BE2C (cell line): ENCODE measurements at regions not wholly inside any gene's neighbourhood (a gene's known extent, or its start where the extent isn't known, plus 50 kb on each side); places are given as distances from the start of the nearest gene placed in this dataset.
"Not testable (repeated sequence)": the region's sequence is repeated elsewhere in the genome, so short reads cannot be mapped to it uniquely, and the experiment has no call there.

Experiments
- DNase-seq: peaks from one replicate; pipeline ENCODE4 v3.0.0-alpha.2; 2020
- H3K27me3 ChIP-seq: fragments of 250-450 bp; sonication (Bioruptor Pico); 2 replicates; pipeline ENCODE4 v1.5.1; 2020; ENCODE audit warnings: mild to moderate bottlenecking
- H3K36me3 ChIP-seq: fragments of 250-450 bp; sonication (Bioruptor Pico); 2 replicates; pipeline ENCODE4 v1.5.1; 2020; ENCODE audit warnings: mild to moderate bottlenecking
- H3K4me1 ChIP-seq: fragments of 250-450 bp; sonication (Bioruptor Pico); 2 replicates; pipeline ENCODE4 v1.5.1; 2020
- H3K4me3 ChIP-seq: 2 replicates; pipeline ENCODE4 v1.5.1; 2011; ENCODE audit warnings: low read depth, low read length
- H3K9me3 ChIP-seq: fragments of 250-450 bp; sonication (Bioruptor Pico); 2 replicates; pipeline ENCODE4 v1.5.1; 2020
- CTCF ChIP-seq: IDR thresholded peaks from 2 replicates; pipeline ENCODE4 v1.5.1; 2012; ENCODE audit warnings: mild to moderate bottlenecking, low read depth, low read length

DNA sequence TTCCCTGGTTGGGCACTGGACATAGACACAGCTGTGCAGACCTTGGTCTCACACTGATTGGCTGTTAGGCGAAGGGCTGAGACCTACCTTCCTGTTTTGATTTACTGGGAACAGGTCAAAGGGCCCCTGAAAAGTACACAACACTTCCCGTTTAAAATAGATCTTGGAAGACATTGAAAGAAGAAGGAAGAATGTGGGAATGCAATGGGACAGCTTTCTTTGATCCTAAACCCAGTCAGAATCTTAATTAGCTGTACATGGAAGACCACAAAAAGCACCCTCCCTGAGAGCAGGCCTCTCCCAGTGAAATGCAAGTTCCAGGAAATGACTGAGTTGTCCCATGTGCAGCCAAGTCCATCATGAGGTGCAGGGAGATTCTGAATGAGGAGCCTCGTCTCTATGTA lies 83.6 kb upstream of the EXOC2 start:
- H3K9me3 ChIP-seq = no peaks in the 10 kb centered on the region
- no peak overlapping the region for H3K4me3 ChIP-seq
- no peaks in the 10 kb centered on the region for H3K4me1 ChIP-seq
- no peak for TF ChIP-seq CTCF
- H3K27me3 ChIP-seq = peaks cover 60% of the 10 kb centered on the region
- no peak for DNase-seq
- H3K36me3 ChIP-seq = no peaks in the 10 kb centered on the region

- no peak for TF ChIP-seq CTCF
- Histone ChIP-seq H3K27me3 (peaks cover 54% of the 10 kb centered on the region), H3K9me3 (no peaks in the 10 kb centered on the region), H3K4me1 (no peaks in the 10 kb centered on the region), H3K36me3 (no peaks in the 10 kb centered on the region), H3K4me3 (no peak overlapping the region)
- DNase-seq = no peak
These were observed 82.9 kb upstream of the EXOC2 start for GRCh38 chr6:775863-776262.

DNA sequence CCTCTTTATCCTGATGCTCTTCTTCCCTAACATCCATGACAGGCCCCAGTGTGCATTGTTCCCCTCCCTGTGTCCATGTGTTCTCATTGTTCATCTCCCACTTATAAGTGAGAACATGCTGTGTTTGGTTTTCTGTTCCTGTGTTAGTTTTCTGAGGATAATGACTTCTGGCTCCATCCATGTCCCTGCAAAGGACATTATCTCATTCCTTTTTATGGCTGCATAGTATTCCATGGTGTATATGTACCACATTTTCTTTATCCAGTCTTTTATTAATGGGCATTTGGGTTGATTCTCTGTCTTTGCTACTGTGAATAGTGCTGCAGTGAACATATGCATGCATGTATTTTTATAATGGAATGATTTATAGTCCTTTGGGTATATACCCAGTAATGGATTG lies 78.7 kb upstream of the EXOC2 start:
- not testable (repeated sequence) for H3K36me3 ChIP-seq, H3K4me3 ChIP-seq, H3K4me1 ChIP-seq, DNase-seq, H3K9me3 ChIP-seq
- peaks cover 47% of the 10 kb centered on the region for H3K27me3 ChIP-seq

DNA sequence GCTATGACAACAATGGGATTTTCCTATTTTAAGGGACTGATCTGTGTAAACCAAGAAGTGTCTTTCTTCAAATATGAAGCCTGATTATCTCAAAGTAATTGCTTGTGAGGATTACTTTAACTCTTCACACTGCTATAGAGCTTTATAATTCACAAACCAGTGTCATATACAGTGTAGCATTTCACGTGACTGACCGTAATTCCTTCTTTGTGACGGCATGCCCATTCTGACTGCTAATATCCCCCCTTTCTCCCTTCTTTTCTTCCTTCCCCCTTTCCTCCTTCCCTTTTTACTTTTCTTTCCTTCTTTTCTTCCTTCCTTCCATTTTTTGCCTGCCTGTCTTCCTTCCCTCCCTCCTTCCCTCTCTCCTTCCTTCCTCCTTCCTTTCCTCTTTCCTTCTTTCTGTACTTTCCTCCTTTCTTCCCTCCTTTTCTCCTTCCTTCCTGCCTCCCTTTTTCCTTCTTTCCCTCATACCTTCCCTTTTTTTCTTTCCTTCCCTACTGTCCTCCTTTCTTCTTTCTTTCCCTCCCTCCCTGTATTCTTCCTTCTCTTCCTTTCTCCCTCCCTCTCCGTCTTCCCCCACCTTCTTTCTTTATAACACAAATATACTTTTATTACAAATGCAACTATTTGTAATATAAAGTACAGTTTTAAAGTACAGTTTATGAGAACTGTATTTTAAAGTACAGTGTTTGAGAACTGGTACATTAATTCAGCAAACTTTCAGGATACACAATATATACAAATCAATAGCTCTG lies 75.0 kb upstream of the EXOC2 start:
- no peaks in the 10 kb centered on the region for H3K9me3 ChIP-seq
- no peak for DNase-seq
- no peak overlapping the region for H3K4me3 ChIP-seq
- H3K36me3 ChIP-seq = no peaks in the 10 kb centered on the region
- no peaks in the 10 kb centered on the region for H3K4me1 ChIP-seq
- TF ChIP-seq CTCF = no peak
- peaks cover 55% of the 10 kb centered on the region for H3K27me3 ChIP-seq

GRCh38 chr6:766625-767024 lies 73.7 kb upstream of the EXOC2 start:
- no peak overlapping the region for H3K4me3 ChIP-seq
- no peaks in the 10 kb centered on the region for H3K9me3 ChIP-seq
- DNase-seq = no peak
- H3K4me1 ChIP-seq = no peaks in the 10 kb centered on the region
- no peak for TF ChIP-seq CTCF
- peaks cover 68% of the 10 kb centered on the region for H3K27me3 ChIP-seq
- H3K36me3 ChIP-seq = no peaks in the 10 kb centered on the region

GRCh38 chr6:761997-762396 lies 69.1 kb upstream of the EXOC2 start:
- H3K36me3 ChIP-seq = no peaks in the 10 kb centered on the region
- H3K9me3 ChIP-seq = no peaks in the 10 kb centered on the region
- peaks cover 72% of the 10 kb centered on the region for H3K27me3 ChIP-seq
- TF ChIP-seq CTCF = no peak
- no peak overlapping the region for H3K4me3 ChIP-seq
- no peaks in the 10 kb centered on the region for H3K4me1 ChIP-seq
- no peak for DNase-seq
